SK-N-SH (cell line): ENCODE measurements at regions not wholly inside any gene's neighbourhood (a gene's known extent, or its start where the extent isn't known, plus 50 kb on each side); places are given as distances from the start of the nearest gene placed in this dataset.

ENCODE experiments used
- CTCF ChIA-PET: fragments of 300-600, 350-600 bp; formaldehyde crosslinking; extraction: SDS; loops from one replicate; lab custom pipeline; 2021; lab: Yijun Ruan, JAX
- POLR2A ChIA-PET: fragments of 350-600 bp; sonication (Branson Sonifier 250); formaldehyde crosslinking; extraction: SDS; loops from one replicate; lab custom pipeline; 2020; ENCODE audit warnings: antibody characterized with exemption, inconsistent platforms; lab: Yijun Ruan, JAX
- DNase-seq: peaks from one replicate; pipeline ENCODE4 v3.0.0; 2012
- H2AFZ ChIP-seq: fragments of 200-600 bp; sonication (generic); 2 replicates; pipeline ENCODE4 v1.8.1; 2016; ENCODE audit warnings: antibody characterized with exemption, mild to moderate bottlenecking, low read depth
- H3F3A ChIP-seq: fragments of 200-600 bp; sonication (generic); replicated peaks from 2 replicates; pipeline ENCODE3; 2016; ENCODE audit warnings: antibody characterized with exemption, mild to moderate bottlenecking; ENCODE audit not compliant: insufficient read depth
- H3K27ac ChIP-seq, 2 experiments: fragments of 200-500 bp in 1 of 2; fragments of 200-600 bp in 1 of 2; sonication (Bioruptor generic) in 1 of 2; sonication (generic), shearing (Covaris generic) in 1 of 2; 2 replicates each; pipeline versions ENCODE4 v1.5.1 to v1.6.1; 2014 to 2016; ENCODE audit warnings: low read depth in 2 of 2, inconsistent platforms in 1 of 2, low read length in 1 of 2, mild to moderate bottlenecking in 1 of 2, mixed read lengths in 1 of 2
- H3K27me3 ChIP-seq: fragments of 200-600 bp; sonication (generic), shearing (Covaris generic); 2 replicates; pipeline ENCODE4 v1.6.1; 2016; ENCODE audit warnings: mixed run types; ENCODE audit not compliant: insufficient read depth
- H3K36me3 ChIP-seq, 2 experiments: fragments of 200-500 bp in 1 of 2; fragments of 200-600 bp in 1 of 2; sonication (Bioruptor generic) in 1 of 2; sonication (generic) in 1 of 2; replicated peaks in 1 of 2; 2 replicates each; pipeline versions ENCODE3 to v1.5.1; 2014 to 2016; ENCODE audit warnings: low read length in 1 of 2, mild to moderate bottlenecking in 1 of 2; ENCODE audit not compliant: insufficient read depth in 2 of 2, control insufficient read depth in 1 of 2
- H3K4me1 ChIP-seq, 2 experiments: fragments of 200-500 bp in 1 of 2; fragments of 200-600 bp in 1 of 2; sonication (Bioruptor generic) in 1 of 2; sonication (generic), shearing (Covaris generic) in 1 of 2; 2 replicates each; pipeline versions ENCODE4 v1.5.1 to v1.6.1; 2014 to 2016; ENCODE audit warnings: low read depth in 1 of 2, low read length in 1 of 2, mixed run types in 1 of 2; ENCODE audit not compliant: insufficient read depth in 2 of 2, control insufficient read depth in 1 of 2
- H3K4me2 ChIP-seq: fragments of 200-600 bp; sonication (generic), shearing (Covaris generic); 2 replicates; pipeline ENCODE4 v1.6.1; 2017; ENCODE audit warnings: mixed run types
- H3K4me3 ChIP-seq, 2 experiments: fragments of 200-500 bp in 1 of 2; fragments of 200-600 bp in 1 of 2; sonication (Bioruptor generic) in 1 of 2; sonication (generic), shearing (Covaris generic) in 1 of 2; 2 replicates each; pipeline versions ENCODE4 v1.5.1 to v1.8.1; 2014 to 2016; ENCODE audit warnings: low read depth in 2 of 2, inconsistent platforms in 1 of 2, low read length in 1 of 2, mild to moderate bottlenecking in 1 of 2, mixed read lengths in 1 of 2, moderate library complexity in 1 of 2
- H3K79me2 ChIP-seq: fragments of 200-600 bp; sonication (generic); 2 replicates; pipeline ENCODE4 v1.8.1; 2017; ENCODE audit warnings: mild to moderate bottlenecking; ENCODE audit not compliant: insufficient read depth
- H3K9ac ChIP-seq: fragments of 200-600 bp; sonication (generic); 2 replicates; pipeline ENCODE4 v1.6.1; 2017; ENCODE audit warnings: mixed run types
- H3K9me2 ChIP-seq: fragments of 200-600 bp; sonication (generic); 2 replicates; pipeline ENCODE4 v1.6.1; 2017; ENCODE audit warnings: mixed run types
- H3K9me3 ChIP-seq: fragments of 200-600 bp; sonication (generic); 2 replicates; pipeline ENCODE4 v1.6.1; 2017; ENCODE audit warnings: mixed run types, mild to moderate bottlenecking, moderate library complexity
- H4K20me1 ChIP-seq: fragments of 200-600 bp; sonication (generic); 2 replicates; pipeline ENCODE4 v1.6.1; 2017; ENCODE audit warnings: mild to moderate bottlenecking, mixed run types; ENCODE audit not compliant: insufficient read depth
- CHD2 ChIP-seq: fragments of 150-350 bp; IDR thresholded peaks from 2 replicates; pipeline ENCODE4 v1.6.1; 2018; ENCODE audit warnings: low read length; ENCODE audit not compliant: partially characterized antibody
- CTCF ChIP-seq: fragments of 200-600 bp; sonication (generic); IDR thresholded peaks from 2 replicates; pipeline ENCODE4 v1.6.1; 2017; ENCODE audit warnings: antibody characterized with exemption, mild to moderate bottlenecking, moderate library complexity
- ELF1 ChIP-seq: IDR thresholded peaks from 2 replicates; pipeline ENCODE4 v1.4.0; 2012
- FOXJ3 ChIP-seq: sonication (generic); formaldehyde crosslinking; IDR thresholded peaks from 2 replicates; pipeline ENCODE4 v1.5.1; 2020; ENCODE audit warnings: mild to moderate bottlenecking, missing genetic modification reagents
- GABPA ChIP-seq: IDR thresholded peaks from 2 replicates; pipeline ENCODE4 v1.4.0; 2012; ENCODE audit warnings: low read depth, mild to moderate bottlenecking
- GATA2 ChIP-seq: sonication (generic); formaldehyde crosslinking; IDR thresholded peaks from 2 replicates; pipeline ENCODE4 v1.5.0; 2020; ENCODE audit warnings: mild to moderate bottlenecking, missing genetic modification reagents
- IRF3 ChIP-seq: fragments of 150-350 bp; IDR thresholded peaks from 2 replicates; pipeline ENCODE4 v1.6.1; 2016; ENCODE audit warnings: mild to moderate bottlenecking, low read depth, low read length
- MAX ChIP-seq: IDR thresholded peaks from 2 replicates; pipeline ENCODE4 v1.4.0; 2012; ENCODE audit warnings: low read depth
- NFIC ChIP-seq: IDR thresholded peaks from 2 replicates; pipeline ENCODE4 v1.4.0; 2012; ENCODE audit warnings: borderline replicate concordance
- PBX3 ChIP-seq: IDR thresholded peaks from 2 replicates; pipeline ENCODE4; 2012
- USF2 ChIP-seq: fragments of 150-350 bp; IDR thresholded peaks from 2 replicates; pipeline ENCODE4 v1.6.1; 2017; ENCODE audit warnings: antibody characterized with exemption, low read length, low read depth, borderline replicate concordance
- YY1 ChIP-seq: IDR thresholded peaks from 2 replicates; pipeline ENCODE4 v1.4.0; 2012; ENCODE audit warnings: low read depth, mild to moderate bottlenecking
- WGBS: methylation state at CpG from one replicate; pipeline ENCODE4 v1.1.6; 2017; ENCODE audit warnings: low lambda C conversion rate; 5-methylcytosine and 5-hydroxymethylcytosine counted together

- no peaks in the 10 kb centered on the region for H3K36me3 ChIP-seq
- no peak overlapping the region for H3K4me2 ChIP-seq
- H3K27me3 ChIP-seq = no peaks in the 10 kb centered on the region
- H3K9me3 ChIP-seq = no peaks in the 10 kb centered on the region
- WGBS = 18% methylated on average over 4 of the region's 4 CpGs
- no peak overlapping the region for H3K4me3 ChIP-seq
- no peaks in the 10 kb centered on the region for H3F3A ChIP-seq
- H3K9ac ChIP-seq = no peak overlapping the region
- no peaks in the 10 kb centered on the region for H3K9me2 ChIP-seq
- POLR2A ChIA-PET = no interaction called here
- H3K79me2 ChIP-seq = no peaks in the 10 kb centered on the region
- no peak for DNase-seq
- no peak overlapping the region for H2AFZ ChIP-seq
- H4K20me1 ChIP-seq = no peaks in the 10 kb centered on the region
- no peak for TF ChIP-seq CTCF
- CTCF ChIA-PET = no interaction called here
- H3K27ac ChIP-seq = no peak overlapping the region
- peaks cover 0 to 4% of the 10 kb centered on the region in 2 experiments; a peak in 2 of 4 replicates for H3K4me1 ChIP-seq
These were observed 74.4 kb upstream of the WNT7A start for GRCh38 chr3:13954266-13954665.

- Histone ChIP-seq H3K4me1 (peaks cover 0 to 6% of the 10 kb centered on the region in 2 experiments; a peak in 2 of 4 replicates), H3K27me3 (no peaks in the 10 kb centered on the region), H3K9ac (no peak overlapping the region), H4K20me1 (no peaks in the 10 kb centered on the region), H3F3A (no peaks in the 10 kb centered on the region), H3K4me2 (no peak overlapping the region), H3K9me2 (no peaks in the 10 kb centered on the region), H2AFZ (no peak overlapping the region), H3K27ac (no peak overlapping the region), H3K36me3 (no peaks in the 10 kb centered on the region), H3K79me2 (no peaks in the 10 kb centered on the region), H3K9me3 (no peaks in the 10 kb centered on the region), H3K4me3 (no peak overlapping the region)
- no peak for DNase-seq
- POLR2A ChIA-PET = no interaction called here
- CTCF ChIA-PET = interaction anchor here (1.7 kb wide), 1 partner anchor 47 kb away, joined by 4 read pairs; no protein-coding TSS in a partner anchor
- no peak for TF ChIP-seq USF2
- no peak for TF ChIP-seq IRF3
- no peak for TF ChIP-seq GATA2 (CRISPR knock-in tag)
- TF ChIP-seq CHD2 = no peak
- TF ChIP-seq PBX3 = no peak
- TF ChIP-seq FOXJ3 = no peak
- no peak for TF ChIP-seq YY1
- TF ChIP-seq NFIC = no peak
- TF ChIP-seq ELF1 = no peak
- no peak for TF ChIP-seq MAX
- no peak for TF ChIP-seq GABPA
- 30% methylated on average over 1 of the region's 1 CpG for WGBS
These were observed 71.3 kb upstream of the WNT7A start for GRCh38 chr3:13951184-13951583.
